ENCODE measurements at regions not wholly inside any gene's neighbourhood (a gene's known extent, or its start where the extent isn't known, plus 50 kb on each side); places are given as distances from the start of the nearest gene placed in this dataset.
"Not testable (repeated sequence)": the region's sequence is repeated elsewhere in the genome, so short reads cannot be mapped to it uniquely, and the experiment has no call there.

DNA sequence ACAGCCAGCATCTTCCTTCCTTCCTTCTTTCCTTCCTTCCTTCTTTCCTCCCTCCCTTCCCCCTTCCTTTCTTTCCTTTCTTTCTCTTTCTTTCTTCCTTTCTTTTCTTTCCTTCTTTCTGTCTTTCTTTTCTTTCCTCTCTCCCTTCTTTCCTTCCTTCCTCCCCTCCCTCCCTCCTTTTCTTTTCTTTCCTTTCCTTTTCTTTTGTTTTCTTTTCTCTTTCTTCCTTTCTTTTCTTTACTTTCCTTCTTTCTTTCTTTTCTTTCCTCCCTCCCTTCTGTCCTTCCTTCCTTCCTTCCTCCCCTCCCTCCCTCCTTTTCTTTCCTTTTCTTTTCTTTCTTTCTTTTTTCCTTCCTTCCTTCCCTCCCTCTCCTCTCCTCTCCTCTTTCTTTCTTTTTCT is 296.0 kb upstream of the LRRTM4 start:
- ChIA-PET CTCF (no interaction called here), POLR2A (no interaction called here)
- no peaks in the 10 kb centered on the region for H3K27me3 Mint-ChIP-seq
- H3K9me3 Mint-ChIP-seq: peaks cover 38% of the 10 kb centered on the region
- no peak overlapping the region for H3K4me3 Mint-ChIP-seq
- H3K27ac Mint-ChIP-seq: no peak overlapping the region
- intact Hi-C loops (cut with micrococcal nuclease): no loop called here
- H3K4me1 Mint-ChIP-seq (ENCODE audit: low read depth): no peaks in the 10 kb centered on the region
- H3K36me3 Mint-ChIP-seq: no peaks in the 10 kb centered on the region
- DNase-seq: no peak

DNA sequence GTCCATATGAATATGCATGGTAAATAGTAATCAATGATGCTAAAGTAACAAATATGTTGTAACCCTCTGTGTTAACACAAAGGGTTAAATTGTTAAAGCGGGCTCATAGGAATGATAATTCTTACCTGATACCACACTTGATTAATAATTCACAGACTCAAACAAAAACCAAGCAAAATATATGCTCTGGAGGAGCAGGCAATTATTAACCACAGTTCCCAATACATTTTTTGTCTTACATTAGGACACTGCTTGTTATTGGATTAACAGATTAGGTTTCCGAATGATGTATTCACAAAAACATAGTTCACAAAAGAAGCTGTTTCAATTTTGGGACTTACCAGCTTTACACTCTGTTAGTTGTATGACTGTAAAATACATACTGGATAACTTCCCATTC is 300.9 kb upstream of the LRRTM4 start:
- DNase-seq: no peak
- no peaks in the 10 kb centered on the region for H3K4me1 Mint-ChIP-seq (ENCODE audit: low read depth)
- POLR2A ChIA-PET: no interaction called here
- CTCF ChIA-PET: no interaction called here
- no peaks in the 10 kb centered on the region for H3K27me3 Mint-ChIP-seq
- H3K27ac Mint-ChIP-seq: no peak overlapping the region
- no peak overlapping the region for H3K4me3 Mint-ChIP-seq
- no peaks in the 10 kb centered on the region for H3K36me3 Mint-ChIP-seq
- H3K9me3 Mint-ChIP-seq: peaks cover 40% of the 10 kb centered on the region
- intact Hi-C loops (cut with micrococcal nuclease): no loop called here

DNA sequence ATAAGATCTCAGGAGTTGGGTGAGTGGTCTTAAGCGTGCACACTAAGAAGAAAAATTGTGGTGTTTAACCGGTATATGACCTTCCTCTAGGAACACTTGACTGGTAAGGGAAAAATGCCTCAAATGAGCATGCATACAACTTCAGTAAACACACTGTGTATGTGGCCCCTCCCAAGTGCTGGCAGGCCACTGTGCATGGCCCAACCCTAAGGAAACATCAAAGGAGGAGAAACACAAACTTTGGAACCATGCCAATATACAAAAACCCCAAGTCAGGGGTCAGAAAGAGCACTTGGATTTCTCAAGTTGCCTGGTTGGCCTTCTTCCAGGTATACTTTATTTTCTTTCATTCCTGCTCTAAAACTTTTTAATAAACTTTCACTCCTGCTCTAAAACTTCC is 308.9 kb upstream of the LRRTM4 start:
- Mint-ChIP-seq H3K27me3 (no peaks in the 10 kb centered on the region), H3K9me3 (peaks cover 46% of the 10 kb centered on the region), H3K4me1 (ENCODE audit: low read depth) (no peaks in the 10 kb centered on the region), H3K36me3 (no peaks in the 10 kb centered on the region), H3K27ac (no peak overlapping the region), H3K4me3 (no peak overlapping the region)
- intact Hi-C loops (cut with micrococcal nuclease): no loop called here
- POLR2A ChIA-PET: no interaction called here
- DNase-seq: no peak
- CTCF ChIA-PET: no interaction called here

DNA sequence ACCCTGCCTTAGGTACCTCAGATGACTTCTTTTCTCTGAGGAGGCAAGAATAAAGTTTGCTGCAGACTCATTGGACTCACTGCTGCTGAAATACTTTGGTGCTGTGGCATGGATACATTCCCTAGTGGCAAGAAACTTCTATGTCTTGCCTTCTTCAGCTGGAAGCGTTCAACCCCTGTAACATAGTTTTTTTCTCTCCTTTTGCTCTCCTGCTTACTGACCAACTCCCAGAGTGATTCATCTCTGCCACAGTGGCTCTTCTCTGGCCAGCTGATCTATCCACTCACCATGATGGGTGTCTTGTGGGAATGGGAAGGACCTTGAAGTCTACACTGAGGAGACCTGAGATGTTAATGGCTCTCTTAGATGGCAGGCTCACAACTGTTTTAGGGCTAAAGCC is 309.3 kb upstream of the LRRTM4 start:
- CTCF ChIA-PET: no interaction called here
- Mint-ChIP-seq H3K36me3 (no peaks in the 10 kb centered on the region), H3K4me3 (no peak overlapping the region), H3K27ac (no peak overlapping the region), H3K4me1 (ENCODE audit: low read depth) (no peaks in the 10 kb centered on the region), H3K27me3 (no peaks in the 10 kb centered on the region), H3K9me3 (peaks cover 47% of the 10 kb centered on the region)
- intact Hi-C loops (cut with micrococcal nuclease): no loop called here
- POLR2A ChIA-PET: no interaction called here
- no peak for DNase-seq

DNA sequence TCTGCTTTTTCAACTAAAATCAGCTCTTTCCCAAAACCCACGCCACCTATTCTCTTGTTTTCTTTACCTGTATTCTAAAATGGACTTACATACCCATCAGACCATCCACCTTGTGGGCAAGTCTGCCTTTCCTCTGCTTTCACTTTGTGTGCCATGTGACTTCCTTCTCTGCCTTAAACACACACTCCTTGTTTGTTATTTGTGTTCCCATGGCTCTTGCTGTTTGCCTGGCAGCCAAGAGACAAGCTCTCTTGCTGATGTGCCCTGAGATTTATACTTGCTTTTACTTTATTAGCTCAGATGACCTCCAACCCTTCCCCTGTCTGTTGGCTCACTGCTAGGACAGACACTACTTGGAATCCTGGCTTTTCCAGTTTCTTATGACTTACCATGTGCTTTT is 309.7 kb upstream of the LRRTM4 start:
- H3K36me3 Mint-ChIP-seq: no peaks in the 10 kb centered on the region
- no peak overlapping the region for H3K4me3 Mint-ChIP-seq
- H3K9me3 Mint-ChIP-seq: peaks cover 44% of the 10 kb centered on the region
- intact Hi-C loops (cut with micrococcal nuclease): no loop called here
- no peak for DNase-seq
- H3K4me1 Mint-ChIP-seq (ENCODE audit: low read depth): no peaks in the 10 kb centered on the region
- H3K27me3 Mint-ChIP-seq: no peaks in the 10 kb centered on the region
- ChIA-PET CTCF (no interaction called here), POLR2A (no interaction called here)
- no peak overlapping the region for H3K27ac Mint-ChIP-seq

DNA sequence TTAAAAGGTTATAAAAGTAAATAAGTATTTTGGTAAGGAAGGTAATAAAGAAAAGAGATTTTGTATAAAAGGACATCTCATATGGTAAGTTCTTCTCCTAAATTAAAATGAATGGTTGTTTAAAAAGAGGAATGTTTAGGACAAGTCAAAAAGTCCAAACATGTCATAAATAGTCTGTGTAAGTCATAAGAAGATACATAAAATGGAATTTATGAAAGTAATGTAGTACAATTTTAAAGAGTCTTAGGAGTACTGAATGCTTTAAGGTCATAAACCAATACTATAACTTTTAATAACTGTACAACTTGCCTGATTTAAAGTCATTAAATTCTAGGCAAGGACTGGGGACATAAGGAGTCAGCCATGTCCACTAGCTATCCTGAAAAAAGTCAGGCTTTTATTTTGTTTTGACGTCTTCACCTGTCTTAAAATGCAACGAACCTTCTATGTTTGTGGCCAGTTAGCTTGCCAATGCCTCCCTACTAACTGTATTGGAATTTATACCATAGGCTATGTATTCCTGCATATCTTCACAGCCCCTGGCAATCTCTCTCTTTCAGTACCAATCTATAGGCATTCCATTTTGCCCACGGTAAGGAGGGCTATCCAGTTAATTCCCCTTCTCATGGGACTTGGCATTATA is 312.3 kb upstream of the LRRTM4 start:
- Mint-ChIP-seq H3K36me3 (no peaks in the 10 kb centered on the region), H3K27me3 (no peaks in the 10 kb centered on the region), H3K4me1 (ENCODE audit: low read depth) (no peaks in the 10 kb centered on the region), H3K4me3 (no peak overlapping the region), H3K27ac (no peak overlapping the region), H3K9me3 (peaks cover 34% of the 10 kb centered on the region)
- DNase-seq: no peak
- ChIA-PET CTCF (no interaction called here), POLR2A (no interaction called here)
- intact Hi-C loops (cut with micrococcal nuclease): no loop called here

DNA sequence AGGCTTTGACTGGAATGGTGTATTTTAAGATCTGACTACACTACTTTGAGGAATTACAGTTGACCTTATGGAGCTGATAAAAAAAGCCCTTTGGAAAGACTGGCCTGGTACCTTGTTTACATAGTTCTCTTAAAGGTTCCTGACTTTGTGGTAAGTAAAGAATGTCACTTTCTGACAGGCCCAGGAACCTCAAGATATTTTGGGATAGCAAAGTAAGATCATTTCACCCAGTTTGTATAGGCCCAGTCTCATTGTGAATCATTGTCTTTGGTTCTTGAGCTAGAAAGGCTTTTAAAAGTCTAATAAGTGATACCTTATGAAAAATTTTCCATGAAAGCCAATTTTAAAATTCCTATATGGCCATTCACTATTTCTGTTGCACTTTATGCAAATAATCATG is 316.3 kb upstream of the LRRTM4 start:
- H3K27me3 Mint-ChIP-seq: no peaks in the 10 kb centered on the region
- no peaks in the 10 kb centered on the region for H3K36me3 Mint-ChIP-seq
- POLR2A ChIA-PET: no interaction called here

DNA sequence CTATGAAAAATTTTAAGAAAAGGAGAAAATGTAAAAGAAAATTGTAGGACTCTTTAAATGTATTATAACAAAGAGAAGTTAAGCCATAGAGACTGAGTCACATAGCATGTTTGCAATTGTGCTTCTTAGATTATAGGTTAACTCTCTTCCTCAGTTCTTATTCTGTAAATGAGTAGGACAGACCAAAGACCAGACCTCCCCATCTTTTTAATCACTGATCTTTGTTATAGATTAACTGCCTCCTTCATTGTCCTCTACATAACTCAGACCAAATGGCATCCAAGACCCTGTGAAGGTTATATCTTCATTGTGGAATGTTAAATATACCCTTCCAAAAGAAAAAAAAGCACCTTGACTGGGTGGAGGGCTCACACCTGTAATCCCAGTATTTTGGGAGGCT is 316.9 kb upstream of the LRRTM4 start:
- Mint-ChIP-seq H3K27ac (no peak overlapping the region), H3K36me3 (no peaks in the 10 kb centered on the region), H3K27me3 (no peaks in the 10 kb centered on the region), H3K4me3 (no peak overlapping the region), H3K4me1 (ENCODE audit: low read depth) (no peaks in the 10 kb centered on the region), H3K9me3 (peaks cover 27% of the 10 kb centered on the region)
- POLR2A ChIA-PET: no interaction called here
- DNase-seq: no peak
- CTCF ChIA-PET: no interaction called here
- intact Hi-C loops (cut with micrococcal nuclease): no loop called here

More for the DNA sequence above, 316.3 kb upstream of the LRRTM4 start:
- no peak overlapping the region for H3K27ac Mint-ChIP-seq
- H3K4me1 Mint-ChIP-seq (ENCODE audit: low read depth): no peaks in the 10 kb centered on the region
- peaks cover 30% of the 10 kb centered on the region for H3K9me3 Mint-ChIP-seq
- no peak for DNase-seq
- CTCF ChIA-PET: no interaction called here
- H3K4me3 Mint-ChIP-seq: no peak overlapping the region
- intact Hi-C loops (cut with micrococcal nuclease): no loop called here

DNA sequence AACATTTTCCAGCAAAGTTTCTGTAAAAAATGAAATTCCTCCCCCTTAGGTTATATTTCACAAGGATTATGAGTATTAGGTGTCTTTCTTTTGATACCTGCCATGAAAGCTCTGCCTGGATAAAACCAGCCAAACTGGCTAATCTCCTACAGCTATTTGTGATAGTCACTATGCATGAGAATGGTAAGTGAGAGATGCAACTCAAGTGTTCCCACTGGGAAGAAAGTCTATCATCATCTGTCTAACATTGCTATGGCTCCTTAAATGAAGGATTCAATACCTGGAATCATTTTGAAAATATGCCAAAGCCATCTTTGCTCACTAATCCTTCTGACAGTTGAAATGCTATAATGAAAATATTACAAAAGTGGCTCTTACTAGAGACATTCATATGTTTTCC is 339.9 kb upstream of the LRRTM4 start:
- ChIA-PET CTCF (no interaction called here), POLR2A (no interaction called here)
- no peaks in the 10 kb centered on the region for H3K4me1 Mint-ChIP-seq (ENCODE audit: low read depth)

DNA sequence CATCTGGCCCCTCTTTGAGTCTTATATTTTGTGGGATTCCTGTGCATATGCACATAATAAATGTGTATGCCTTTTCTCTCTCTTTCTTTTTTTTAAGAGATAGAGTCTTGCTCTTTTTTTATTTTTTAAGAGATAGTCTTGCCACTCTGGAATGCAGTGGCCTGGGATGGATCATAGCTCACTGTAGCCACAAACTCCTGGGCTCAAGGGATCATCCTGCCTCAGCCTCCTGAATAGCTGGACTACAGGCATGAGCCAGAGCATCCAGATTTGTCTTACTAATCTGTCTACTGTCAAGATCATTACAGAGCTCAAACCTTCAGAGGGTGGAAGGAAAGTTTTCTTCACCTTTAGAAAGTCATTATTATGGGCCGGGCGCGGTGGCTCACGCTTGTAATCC is 342.2 kb upstream of the LRRTM4 start:
- Mint-ChIP-seq H3K4me3 (no peak overlapping the region), H3K36me3 (no peaks in the 10 kb centered on the region), H3K27ac (no peak overlapping the region), H3K27me3 (no peaks in the 10 kb centered on the region), H3K9me3 (peaks cover 17% of the 10 kb centered on the region), H3K4me1 (ENCODE audit: low read depth) (no peaks in the 10 kb centered on the region)
- DNase-seq: no peak
- ChIA-PET CTCF (no interaction called here), POLR2A (no interaction called here)
- intact Hi-C loops (cut with micrococcal nuclease): no loop called here

More for the DNA sequence above, 339.9 kb upstream of the LRRTM4 start:
- Mint-ChIP-seq H3K4me3 (no peak overlapping the region), H3K9me3 (peaks cover 29% of the 10 kb centered on the region), H3K36me3 (no peaks in the 10 kb centered on the region), H3K27ac (no peak overlapping the region), H3K27me3 (no peaks in the 10 kb centered on the region)
- intact Hi-C loops (cut with micrococcal nuclease): no loop called here
- DNase-seq: no peak

DNA sequence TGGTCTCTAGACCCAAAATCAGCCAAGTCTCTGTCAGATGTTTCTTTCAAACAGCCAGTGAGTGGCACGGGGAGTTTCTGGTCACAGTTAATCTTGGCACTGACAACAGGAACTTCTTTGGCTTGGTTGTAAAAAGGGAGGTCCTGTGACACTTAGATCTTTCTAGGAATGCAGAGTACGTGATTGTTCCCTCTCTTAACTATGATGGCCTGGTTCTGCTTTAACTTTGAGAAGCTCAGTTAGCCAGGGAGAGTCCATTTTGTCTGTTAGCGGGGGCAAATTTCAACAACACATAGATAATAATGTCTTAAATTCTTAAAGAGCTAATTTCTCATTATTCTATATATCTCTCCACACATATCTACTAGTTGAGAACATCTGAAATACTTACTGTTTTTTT is 344.5 kb upstream of the LRRTM4 start:
- POLR2A ChIA-PET: no interaction called here
- CTCF ChIA-PET: no interaction called here
- intact Hi-C loops (cut with micrococcal nuclease): no loop called here
- Mint-ChIP-seq H3K4me1 (ENCODE audit: low read depth) (no peaks in the 10 kb centered on the region), H3K9me3 (peaks cover 8% of the 10 kb centered on the region), H3K36me3 (no peaks in the 10 kb centered on the region), H3K27ac (no peak overlapping the region), H3K27me3 (no peaks in the 10 kb centered on the region), H3K4me3 (no peak overlapping the region)
- DNase-seq: no peak

DNA sequence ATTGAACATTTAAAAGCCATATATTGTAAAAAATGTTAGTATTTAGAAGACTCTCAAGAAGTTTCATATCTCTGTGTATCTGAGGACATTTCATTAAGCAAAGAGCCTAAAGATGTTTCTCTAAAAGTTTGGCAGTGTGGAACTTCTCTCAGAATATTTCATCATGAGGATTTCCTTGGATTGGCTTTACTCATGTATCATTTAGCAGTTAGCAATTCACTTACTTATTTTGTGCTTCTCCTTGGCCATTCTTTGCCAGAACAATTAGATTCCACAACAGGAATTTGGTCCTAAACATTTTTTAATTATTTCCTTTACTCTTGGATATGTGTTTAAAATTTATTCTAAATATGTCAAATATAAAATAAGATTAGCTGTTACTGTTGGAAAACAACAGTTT is 345.0 kb upstream of the LRRTM4 start:
- intact Hi-C loops (cut with micrococcal nuclease): no loop called here
- CTCF ChIA-PET: no interaction called here
- H3K9me3 Mint-ChIP-seq: peaks cover 9% of the 10 kb centered on the region
- no peak overlapping the region for H3K27ac Mint-ChIP-seq
- POLR2A ChIA-PET: no interaction called here
- H3K36me3 Mint-ChIP-seq: no peaks in the 10 kb centered on the region
- no peak overlapping the region for H3K4me3 Mint-ChIP-seq
- no peaks in the 10 kb centered on the region for H3K27me3 Mint-ChIP-seq
- DNase-seq: no peak
- no peaks in the 10 kb centered on the region for H3K4me1 Mint-ChIP-seq (ENCODE audit: low read depth)

DNA sequence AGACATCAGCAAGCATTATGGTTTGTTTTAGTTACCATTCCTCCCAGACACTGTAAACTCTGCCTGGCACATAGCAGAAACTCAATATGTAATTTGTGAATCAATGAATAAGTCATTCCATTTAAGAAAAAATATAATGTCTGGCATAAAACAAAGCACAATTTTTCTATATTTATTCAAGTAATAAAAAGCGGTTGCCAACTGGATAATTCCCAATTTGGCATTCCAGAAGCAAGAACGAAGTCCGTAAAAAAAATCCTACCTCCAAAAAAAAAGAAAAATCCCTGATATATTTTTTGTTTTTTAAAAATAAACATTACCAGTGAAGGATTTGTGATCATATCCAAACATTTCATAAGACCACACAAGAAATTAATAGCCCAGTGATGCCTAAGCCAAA is 351.3 kb upstream of the LRRTM4 start:
- Mint-ChIP-seq H3K4me1 (ENCODE audit: low read depth) (no peaks in the 10 kb centered on the region), H3K4me3 (no peak overlapping the region), H3K9me3 (peaks cover 17% of the 10 kb centered on the region), H3K36me3 (no peaks in the 10 kb centered on the region), H3K27me3 (no peaks in the 10 kb centered on the region), H3K27ac (no peak overlapping the region)
- ChIA-PET POLR2A (no interaction called here), CTCF (no interaction called here)
- intact Hi-C loops (cut with micrococcal nuclease): no loop called here
- DNase-seq: no peak

DNA sequence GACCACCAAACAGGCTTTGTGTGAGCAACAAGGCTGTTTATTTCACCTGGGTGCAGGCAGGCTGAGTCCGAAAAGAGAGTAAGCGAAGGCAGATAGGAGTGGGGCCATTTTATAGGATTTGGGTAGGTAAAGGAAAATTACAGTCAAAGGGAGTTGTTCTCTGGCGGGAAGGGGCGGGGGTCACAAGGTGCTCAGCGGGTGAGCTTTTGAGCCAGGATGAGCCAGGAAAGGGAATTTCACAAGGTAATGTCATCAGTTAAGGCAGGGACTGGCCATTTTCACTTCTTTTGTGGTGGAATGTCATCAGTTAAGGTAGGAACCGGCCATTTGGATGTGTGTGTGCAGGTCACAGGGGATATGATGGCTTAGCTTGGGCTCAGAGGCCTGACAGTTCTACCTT is 378.0 kb upstream of the LRRTM4 start:
- H3K4me3 Mint-ChIP-seq; CTCF ChIA-PET; POLR2A ChIA-PET; H3K36me3 Mint-ChIP-seq; H3K27ac Mint-ChIP-seq; DNase-seq; H3K27me3 Mint-ChIP-seq; H3K4me1 Mint-ChIP-seq (ENCODE audit: low read depth); intact Hi-C loops (cut with micrococcal nuclease): not testable (repeated sequence)
- H3K9me3 Mint-ChIP-seq: peaks cover 24% of the 10 kb centered on the region

All from activated CD4-positive, alpha-beta memory T cell treated with anti-CD3 and anti-CD28 coated beads for 36 hours (primary cell).